ENCODE measurements at regions not wholly inside any gene's neighbourhood (a gene's known extent, or its start where the extent isn't known, plus 50 kb on each side); places are given as distances from the start of the nearest gene placed in this dataset.

DNA sequence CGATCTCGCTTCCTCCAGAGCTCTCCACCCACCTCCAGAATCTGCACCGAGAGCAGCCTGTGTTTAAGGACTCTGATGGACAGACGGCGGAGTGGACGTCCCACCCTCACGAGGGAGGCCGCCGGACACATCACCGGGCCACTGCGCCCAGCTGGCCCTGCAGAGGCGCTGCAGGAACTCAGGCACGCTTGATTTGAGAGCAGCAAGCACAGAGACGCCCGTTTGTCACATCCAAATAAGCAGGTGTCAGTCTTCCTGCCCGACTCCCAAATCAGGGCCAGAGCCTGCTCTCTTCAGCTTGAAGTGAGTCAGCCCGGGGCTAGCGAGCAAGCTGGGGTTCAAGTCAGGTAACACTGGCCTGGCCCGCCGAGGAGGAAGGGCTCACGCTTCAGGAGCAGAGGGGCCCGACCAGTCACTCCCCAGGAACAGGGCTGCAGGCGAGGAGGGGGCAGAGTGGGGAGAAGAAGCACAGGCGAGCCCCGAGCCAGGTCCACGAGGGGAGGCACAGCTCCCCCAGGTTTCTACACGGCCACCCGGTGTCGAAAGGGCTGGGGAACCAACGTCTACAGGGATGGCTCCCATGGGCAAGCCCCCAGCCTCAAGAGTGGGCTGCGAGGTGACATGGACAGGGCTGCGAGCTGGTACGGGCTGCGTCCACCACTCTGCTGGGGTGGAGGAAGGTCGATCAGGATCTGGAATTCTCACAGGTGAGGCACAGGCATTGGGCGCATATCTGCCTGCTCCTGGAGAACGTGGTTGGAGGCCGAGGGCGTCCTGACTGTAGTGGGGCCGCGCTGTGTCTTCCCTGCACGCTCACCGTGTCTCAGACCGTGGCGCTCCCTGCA lies 52.5 kb upstream of the CTDP1 start:
- no peak for DNase-seq (ENCODE audit: low spot score)

DNA sequence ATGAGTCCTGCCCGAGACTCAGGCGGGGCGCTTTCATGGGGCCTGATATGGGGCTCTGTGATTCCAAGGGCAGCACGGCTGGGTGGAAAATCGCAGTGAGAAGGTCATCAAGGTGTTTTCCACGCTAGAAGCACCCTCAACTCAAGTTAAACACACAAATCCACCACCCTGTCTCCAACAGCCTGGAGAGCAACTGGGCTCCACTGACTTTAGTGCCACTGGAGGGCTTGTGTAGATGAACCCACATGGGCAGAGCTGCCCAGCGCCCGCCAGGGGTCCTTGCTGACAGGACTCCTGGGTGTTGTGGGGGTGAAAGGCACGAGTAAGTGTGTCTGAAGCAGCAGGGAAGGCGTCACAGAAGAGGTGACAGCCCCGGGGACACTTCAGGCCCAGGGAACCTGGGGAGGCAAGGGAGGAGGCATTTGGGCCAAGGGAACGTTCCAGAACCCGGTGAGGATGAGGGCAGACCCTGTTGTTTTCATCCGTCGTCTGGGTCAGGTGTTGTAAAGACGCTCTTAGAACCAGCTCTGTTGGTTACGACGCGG lies 51.8 kb upstream of the CTDP1 start:
- DNase-seq (ENCODE audit: low spot score): no peak

DNA sequence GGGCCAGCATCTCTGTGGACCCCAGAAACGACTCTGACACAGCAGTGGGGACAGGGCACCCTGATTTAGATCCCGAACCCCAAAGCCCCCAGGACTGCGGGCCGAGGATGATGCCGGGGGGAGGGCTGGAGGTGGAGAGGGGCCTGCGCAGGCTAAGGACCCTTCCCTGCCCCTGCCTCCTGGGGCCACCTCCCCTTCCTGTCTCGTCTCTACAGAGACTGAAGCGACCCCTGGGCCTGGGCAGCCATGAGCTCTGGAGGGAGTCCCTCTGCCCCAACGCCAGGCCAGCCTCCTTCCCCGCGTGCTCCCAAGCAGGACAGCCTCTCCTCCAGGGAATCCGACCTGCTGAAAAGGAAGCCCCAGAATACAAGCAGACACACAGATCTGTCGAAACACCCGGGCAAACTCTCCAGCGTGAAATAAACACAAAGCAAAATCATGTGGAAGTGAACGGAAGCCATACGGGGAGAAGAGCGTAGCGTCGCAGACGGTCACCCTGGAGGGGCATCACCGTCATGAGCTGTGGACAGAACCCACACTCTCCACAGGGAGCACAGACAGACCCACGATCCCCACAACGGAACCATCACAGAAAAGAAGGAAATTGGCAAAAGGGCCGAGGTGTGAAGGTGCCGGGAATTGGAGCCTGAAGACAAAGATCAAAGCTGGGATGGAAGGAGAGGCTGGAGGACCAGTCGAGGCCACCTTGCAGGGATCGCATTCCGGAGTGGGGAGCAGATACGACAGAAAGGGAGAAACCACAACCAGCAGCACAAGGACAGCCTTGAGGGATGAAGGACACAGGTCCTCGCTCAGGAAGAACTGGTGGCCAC lies 51.0 kb upstream of the CTDP1 start:
- DNase-seq (ENCODE audit: low spot score): no peak

DNA sequence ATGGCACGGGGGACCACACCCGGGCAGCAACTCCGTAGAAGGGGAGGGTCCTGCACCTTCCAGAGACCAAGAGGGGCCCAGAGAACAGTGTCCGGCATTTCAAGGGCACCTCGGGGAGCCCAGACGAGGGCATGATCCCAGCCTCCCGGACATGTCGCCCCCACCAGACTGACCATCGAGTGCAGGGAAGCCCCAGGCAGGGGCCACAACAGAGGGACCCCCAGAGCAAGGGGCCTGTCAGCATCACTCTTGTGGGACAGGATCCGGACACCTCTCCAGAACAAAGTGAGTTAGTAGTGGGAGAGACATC lies 50.4 kb upstream of the CTDP1 start:
- DNase-seq (ENCODE audit: low spot score): no peak

DNA sequence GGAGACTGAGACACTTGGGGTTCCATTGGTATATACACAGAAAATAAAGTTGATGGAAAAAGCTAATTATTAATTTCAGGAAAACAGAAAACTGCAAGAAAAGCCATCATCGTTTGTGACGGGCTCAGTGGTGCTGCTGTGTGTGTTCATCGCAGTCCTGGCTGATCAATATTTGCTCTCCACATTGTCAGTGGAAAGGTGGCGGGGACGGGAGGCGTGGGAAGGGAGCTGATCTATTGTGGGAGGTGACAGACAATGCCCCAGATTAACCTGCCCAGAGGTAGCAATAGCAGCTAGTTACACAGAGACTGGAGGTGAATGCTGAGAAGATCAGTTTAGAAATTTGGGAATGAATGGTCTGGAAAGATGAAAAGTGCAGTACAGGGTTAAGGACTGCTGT lies 50.0 kb upstream of the CTDP1 start:
- DNase-seq (ENCODE audit: low spot score): no peak

All from SW480 (cell line).